GM23338 (cell line): ENCODE measurements at regions not wholly inside any gene's neighbourhood (a gene's known extent, or its start where the extent isn't known, plus 50 kb on each side); places are given as distances from the start of the nearest gene placed in this dataset.

ENCODE experiments used
- CREB1 ChIP-seq: fragments of 250-450 bp; sonication (Bioruptor Pico); IDR thresholded peaks from 2 replicates; pipeline ENCODE4 v1.5.0; 2020; ENCODE audit warnings: low read depth, mild to moderate bottlenecking, moderate library complexity
- CTCF ChIP-seq, 2 experiments: fragments of 200-600 bp in 1 of 2; sonication (generic) in 1 of 2; conservative IDR thresholded peaks; 2 replicates each; pipeline versions ENCODE4 v1.5.1 to v1.6.1; 2016 to 2017; ENCODE audit warnings: antibody characterized with exemption in 2 of 2, low read depth in 2 of 2, mild to moderate bottlenecking in 2 of 2, moderate library complexity in 1 of 2
- EZH2 ChIP-seq: fragments of 200-600 bp; sonication (generic); IDR thresholded peaks from one replicate; pipeline ENCODE4 v1.8.0; 2017; ENCODE audit warnings: antibody characterized with exemption, mild to moderate bottlenecking, low read depth; ENCODE audit not compliant: unreplicated experiment
- EZH2phosphoT487 ChIP-seq: fragments of 200-600 bp; sonication (generic); IDR thresholded peaks from one replicate; pipeline ENCODE4 v1.8.1; 2018; ENCODE audit warnings: antibody characterized with exemption; ENCODE audit not compliant: unreplicated experiment
- POLR2AphosphoS5 ChIP-seq: IDR thresholded peaks from 2 replicates; pipeline ENCODE4 v1.6.1; 2016; ENCODE audit warnings: antibody characterized with exemption, low read depth
- REST ChIP-seq: IDR thresholded peaks from one replicate; pipeline ENCODE4 v1.6.1; 2018; ENCODE audit warnings: antibody characterized with exemption; ENCODE audit not compliant: unreplicated experiment
- STAT1 ChIP-seq: IDR thresholded peaks from one replicate; pipeline ENCODE4 v1.6.1; 2016; ENCODE audit warnings: antibody characterized with exemption; ENCODE audit not compliant: unreplicated experiment
- ZNF114 ChIP-seq: fragments of 250-450 bp; sonication (Bioruptor Pico); IDR thresholded peaks from 2 replicates; pipeline ENCODE4 v1.5.0; 2020; ENCODE audit warnings: mild to moderate bottlenecking, moderate library complexity

- no peak for TF ChIP-seq CTCF (conservative IDR thresholded peaks at IDR 0.05; ENCODE audit: low read depth in 2 of 2)
- no peak for TF ChIP-seq EZH2
- no peak for TF ChIP-seq CREB1 (CRISPR knock-in tag)
- TF ChIP-seq EZH2phosphoT487 = no peak
- no peak for TF ChIP-seq POLR2AphosphoS5
- no peak for TF ChIP-seq STAT1
- no peak for TF ChIP-seq REST
- no peak for TF ChIP-seq ZNF114
Observed at GRCh38 chr16:86313631-86314030, 196.7 kb upstream of the FOXF1 start.
